Ishikawa (cell line): ENCODE measurements at regions not wholly inside any gene's neighbourhood (a gene's known extent, or its start where the extent isn't known, plus 50 kb on each side); places are given as distances from the start of the nearest gene placed in this dataset.

Experiments used
- CEBPB ChIP-seq: IDR thresholded peaks from 2 replicates; pipeline ENCODE4 v1.6.1; 2012
- CREB1 ChIP-seq: IDR thresholded peaks from 2 replicates; pipeline ENCODE4 v1.6.1; 2012; ENCODE audit warnings: low read depth
- EGR1 ChIP-seq: IDR thresholded peaks from 2 replicates; pipeline ENCODE4 v1.6.1; 2012
- EP300 ChIP-seq: IDR thresholded peaks from 2 replicates; pipeline ENCODE4 v1.6.1; 2012; ENCODE audit warnings: borderline replicate concordance
- FOXM1 ChIP-seq: IDR thresholded peaks from 2 replicates; pipeline ENCODE4 v1.6.1; 2012; ENCODE audit warnings: low read depth, borderline replicate concordance
- MAX ChIP-seq: IDR thresholded peaks from 2 replicates; pipeline ENCODE4 v1.6.1; 2012
- NFIC ChIP-seq: IDR thresholded peaks from 2 replicates; pipeline ENCODE4 v1.6.1; 2012
- RAD21 ChIP-seq: IDR thresholded peaks from 2 replicates; pipeline ENCODE4 v1.6.1; 2012; ENCODE audit warnings: low read depth
- TAF1 ChIP-seq: IDR thresholded peaks from 2 replicates; pipeline ENCODE4 v1.6.1; 2012; ENCODE audit warnings: low read depth, mild to moderate bottlenecking
- TCF12 ChIP-seq: IDR thresholded peaks from 2 replicates; pipeline ENCODE4 v1.6.1; 2012; ENCODE audit warnings: low read depth
- TEAD4 ChIP-seq: IDR thresholded peaks from 2 replicates; pipeline ENCODE4 v1.6.1; 2012
- USF1 ChIP-seq: IDR thresholded peaks from 2 replicates; pipeline ENCODE4 v1.6.1; 2012
- YY1 ChIP-seq: IDR thresholded peaks from 2 replicates; pipeline ENCODE4 v1.6.1; 2012; ENCODE audit warnings: low read depth
- ZBTB7A ChIP-seq: IDR thresholded peaks from 2 replicates; pipeline ENCODE4 v1.6.1; 2012; ENCODE audit warnings: low read depth
- TF ChIP-seq, protein P1 (sequence below): IDR thresholded peaks from 2 replicates; pipeline ENCODE4 v1.6.1; 2012; ENCODE audit warnings: low read depth, mild to moderate bottlenecking

DNA sequence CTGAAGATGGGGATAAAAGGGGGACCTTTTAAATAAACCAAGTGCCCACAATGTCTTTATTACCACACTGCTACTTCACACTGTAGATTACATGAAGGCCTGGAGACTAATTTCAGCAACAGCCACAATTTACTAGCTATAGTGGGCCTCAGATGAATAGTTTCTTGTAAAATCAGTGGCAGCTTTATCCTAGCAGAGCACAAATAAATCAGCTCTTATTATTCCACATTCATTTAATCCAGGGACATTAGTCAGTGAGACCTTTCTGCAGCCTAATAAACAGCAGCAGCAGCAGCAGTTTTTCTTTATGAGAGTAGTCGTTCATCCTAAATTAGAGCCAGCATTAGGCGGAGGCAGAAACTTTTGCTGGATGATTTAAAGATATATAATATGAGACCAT, 542.3 kb downstream of the PSAT1 start:
- no peak for TF ChIP-seq USF1
- TF ChIP-seq, protein P1, sequence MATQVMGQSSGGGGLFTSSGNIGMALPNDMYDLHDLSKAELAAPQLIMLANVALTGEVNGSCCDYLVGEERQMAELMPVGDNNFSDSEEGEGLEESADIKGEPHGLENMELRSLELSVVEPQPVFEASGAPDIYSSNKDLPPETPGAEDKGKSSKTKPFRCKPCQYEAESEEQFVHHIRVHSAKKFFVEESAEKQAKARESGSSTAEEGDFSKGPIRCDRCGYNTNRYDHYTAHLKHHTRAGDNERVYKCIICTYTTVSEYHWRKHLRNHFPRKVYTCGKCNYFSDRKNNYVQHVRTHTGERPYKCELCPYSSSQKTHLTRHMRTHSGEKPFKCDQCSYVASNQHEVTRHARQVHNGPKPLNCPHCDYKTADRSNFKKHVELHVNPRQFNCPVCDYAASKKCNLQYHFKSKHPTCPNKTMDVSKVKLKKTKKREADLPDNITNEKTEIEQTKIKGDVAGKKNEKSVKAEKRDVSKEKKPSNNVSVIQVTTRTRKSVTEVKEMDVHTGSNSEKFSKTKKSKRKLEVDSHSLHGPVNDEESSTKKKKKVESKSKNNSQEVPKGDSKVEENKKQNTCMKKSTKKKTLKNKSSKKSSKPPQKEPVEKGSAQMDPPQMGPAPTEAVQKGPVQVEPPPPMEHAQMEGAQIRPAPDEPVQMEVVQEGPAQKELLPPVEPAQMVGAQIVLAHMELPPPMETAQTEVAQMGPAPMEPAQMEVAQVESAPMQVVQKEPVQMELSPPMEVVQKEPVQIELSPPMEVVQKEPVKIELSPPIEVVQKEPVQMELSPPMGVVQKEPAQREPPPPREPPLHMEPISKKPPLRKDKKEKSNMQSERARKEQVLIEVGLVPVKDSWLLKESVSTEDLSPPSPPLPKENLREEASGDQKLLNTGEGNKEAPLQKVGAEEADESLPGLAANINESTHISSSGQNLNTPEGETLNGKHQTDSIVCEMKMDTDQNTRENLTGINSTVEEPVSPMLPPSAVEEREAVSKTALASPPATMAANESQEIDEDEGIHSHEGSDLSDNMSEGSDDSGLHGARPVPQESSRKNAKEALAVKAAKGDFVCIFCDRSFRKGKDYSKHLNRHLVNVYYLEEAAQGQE = no peak

- TF ChIP-seq CEBPB (no peak), TEAD4 (no peak), ZBTB7A (no peak), NFIC (no peak), YY1 (no peak), RAD21 (no peak), EP300 (no peak), TAF1 (no peak), EGR1 (no peak), FOXM1 (no peak), MAX (no peak), CREB1 (no peak), TCF12 (no peak)
- TF ChIP-seq, protein P1 = no peak
Observed at GRCh38 chr9:78848061-78848460, 551.1 kb downstream of the PSAT1 start.

DNA sequence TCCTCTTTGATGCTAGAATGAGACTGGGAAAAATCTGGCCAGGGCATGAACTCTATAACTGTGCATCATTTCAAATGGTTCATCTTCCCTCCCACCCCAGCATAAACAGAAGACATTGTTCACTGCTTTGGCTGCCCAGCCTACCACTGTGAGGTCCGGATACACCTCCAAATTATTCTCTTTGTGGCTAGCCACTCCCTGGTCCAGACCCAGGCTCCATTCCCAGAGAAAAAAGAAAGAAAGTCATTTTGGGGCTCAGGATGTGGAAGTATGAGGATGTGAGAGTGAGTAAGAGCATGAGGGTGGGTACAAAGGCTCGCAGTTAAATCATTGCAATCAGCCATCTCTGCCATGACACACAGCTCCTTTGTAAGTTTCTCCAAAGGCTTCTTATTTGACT, 559.2 kb downstream of the PSAT1 start:
- TF ChIP-seq TEAD4 (no peak), NFIC (no peak)

DNA sequence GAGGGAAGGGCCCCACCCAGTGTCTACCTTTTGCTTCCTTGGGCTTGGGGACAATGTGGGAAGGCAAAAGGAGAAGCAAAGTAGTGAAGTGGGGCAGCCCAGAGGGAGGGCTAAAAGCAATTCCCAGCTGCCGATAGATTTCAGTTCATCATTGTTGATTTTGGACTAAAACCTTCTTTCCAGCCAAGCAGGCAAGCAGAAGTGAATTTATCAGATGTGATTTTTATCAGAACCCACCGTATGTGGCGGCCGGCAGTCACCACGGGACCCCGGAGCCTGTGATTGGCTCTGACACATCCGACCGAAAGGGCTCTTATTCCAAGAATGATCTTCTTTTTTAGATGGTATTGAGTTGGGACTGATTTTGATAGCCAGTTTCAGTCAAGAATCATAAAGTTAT, 559.9 kb downstream of the PSAT1 start:
- TF ChIP-seq TAF1 = no peak

DNA sequence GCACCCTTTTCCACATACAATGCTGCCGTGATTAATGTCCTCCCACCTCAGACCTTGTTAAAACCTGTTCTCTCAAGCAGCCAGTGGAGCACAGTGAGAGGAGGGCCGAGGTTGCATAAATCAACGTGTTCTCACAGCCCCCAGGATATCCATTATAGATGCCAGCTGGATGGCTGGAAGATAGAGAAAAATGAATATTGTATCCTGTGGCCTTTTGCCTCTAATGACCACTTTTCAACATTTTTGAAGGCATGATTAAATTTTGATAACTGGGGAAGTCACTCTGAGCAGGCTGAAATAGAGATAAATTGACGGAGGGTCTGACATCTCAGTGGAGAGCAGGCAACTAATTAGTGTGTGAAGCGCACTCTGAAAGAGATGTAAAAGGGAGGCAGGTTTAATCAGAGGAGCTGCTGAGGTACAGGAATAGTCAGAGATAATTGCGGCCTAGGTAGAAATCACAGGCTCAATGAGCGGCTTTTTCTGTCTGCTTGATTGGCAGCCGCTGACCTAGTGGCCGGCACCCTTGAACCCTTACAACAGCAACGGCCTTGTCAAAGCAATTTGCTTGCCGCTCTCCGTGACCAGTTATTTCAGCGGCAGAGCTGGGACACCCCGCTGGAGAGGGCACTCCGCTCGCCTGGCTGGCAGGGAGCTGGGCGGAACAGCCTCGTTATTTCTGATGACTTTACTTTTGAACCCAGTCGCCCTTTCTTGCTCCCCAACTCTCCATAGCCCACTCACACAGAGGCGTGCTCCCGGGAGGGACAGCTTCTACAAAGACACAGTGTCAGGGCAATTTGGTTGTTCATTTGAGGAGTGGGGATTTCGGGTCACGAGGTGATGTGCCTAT, 560.7 kb downstream of the PSAT1 start:
- TF ChIP-seq USF1 (no peak), RAD21 (no peak), EGR1 (no peak), FOXM1 (no peak), YY1 (no peak)

DNA sequence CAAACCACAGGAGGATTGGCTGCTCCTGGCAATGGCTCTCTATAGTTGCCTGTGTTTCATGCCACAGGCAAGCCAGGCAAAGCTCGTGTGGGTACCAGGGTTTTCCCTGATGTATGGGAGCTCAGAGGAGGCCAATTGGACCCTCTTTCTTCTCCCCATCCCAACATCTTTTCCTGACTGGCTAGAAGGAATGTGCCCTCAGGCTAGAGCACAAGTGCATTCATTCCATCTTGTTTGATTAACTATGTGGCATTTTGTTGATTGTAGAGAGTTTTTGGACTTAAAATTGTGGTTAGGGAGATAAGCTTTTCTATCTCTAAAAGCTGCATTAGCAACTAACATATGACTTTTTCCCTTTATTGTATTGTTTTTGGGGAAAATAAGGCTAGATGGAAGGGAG, 561.3 kb downstream of the PSAT1 start:
- TF ChIP-seq TAF1 (no peak), CEBPB (no peak), CREB1 (no peak), TEAD4 (no peak), FOXM1 (no peak), EGR1 (no peak), RAD21 (no peak), USF1 (no peak), EP300 (no peak), YY1 (no peak), TCF12 (no peak), MAX (no peak)
- TF ChIP-seq, protein P1 = no peak
